Bronchial epithelial cell (primary cell): ENCODE measurements at regions not wholly inside any gene's neighbourhood (a gene's known extent, or its start where the extent isn't known, plus 50 kb on each side); places are given as distances from the start of the nearest gene placed in this dataset.

Experiments
- DNase-seq: peaks from one replicate; pipeline ENCODE4 v3.0.0-alpha.2; 2010; ENCODE audit warnings: low read depth
- FAIRE-seq: peaks from 2 replicates; lab custom pipeline; 2011; peaks lifted over from hg19 to GRCh38; lab: Jason Lieb, UNC
- H3K27me3 ChIP-seq: 2 replicates; pipeline ENCODE4 v1.5.1; 2011; ENCODE audit warnings: low read length; ENCODE audit not compliant: control insufficient read depth, insufficient read depth
- H3K36me3 ChIP-seq: 2 replicates; pipeline ENCODE4 v1.5.1; 2011; ENCODE audit warnings: low read length; ENCODE audit not compliant: control insufficient read depth, insufficient read depth
- H3K4me3 ChIP-seq: 2 replicates; pipeline ENCODE4 v1.5.1; 2011; ENCODE audit warnings: mild to moderate bottlenecking, low read depth, low read length, control low read depth
- CTCF ChIP-seq: IDR thresholded peaks from 2 replicates; pipeline ENCODE4 v1.5.1; 2011; ENCODE audit warnings: mild to moderate bottlenecking, moderate library complexity, low read length, control low read depth, inconsistent platforms; ENCODE audit not compliant: insufficient read depth, severe bottlenecking

GRCh38 chr10:44857363-44858016, 53.6 kb upstream of the TMEM72 start:
- H3K27me3 ChIP-seq, result no peaks in the 10 kb centered on the region
- peak; percentile 94 for TF ChIP-seq CTCF
- H3K4me3 ChIP-seq, result no peak overlapping the region
- DNase-seq, result peak; percentile 32
- no peak for FAIRE-seq
- no peaks in the 10 kb centered on the region for H3K36me3 ChIP-seq

DNA sequence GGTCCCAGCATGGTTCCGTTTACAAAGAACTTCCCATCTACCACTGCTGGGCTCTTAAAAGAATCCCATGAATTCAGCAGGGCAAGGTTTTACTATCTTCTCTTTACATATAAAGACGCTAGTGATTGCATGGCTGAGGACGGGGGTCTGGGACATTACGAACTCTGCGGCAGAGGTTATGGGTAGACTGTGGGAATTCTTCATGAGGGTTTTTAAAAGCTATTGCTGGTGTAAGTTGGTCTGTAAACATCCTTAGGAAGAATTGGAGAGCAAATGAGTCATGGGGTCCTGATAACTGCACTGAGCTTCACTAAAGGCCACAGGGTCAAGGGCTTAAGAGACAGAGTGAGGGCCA, 53.1 kb upstream of the TMEM72 start:
- H3K36me3 ChIP-seq, result no peaks in the 10 kb centered on the region
- no peak for TF ChIP-seq CTCF
- H3K27me3 ChIP-seq, result no peaks in the 10 kb centered on the region
- DNase-seq (no peak), FAIRE-seq (no peak)
- H3K4me3 ChIP-seq, result no peak overlapping the region

GRCh38 chr10:44858988-44859387, 52.1 kb upstream of the TMEM72 start:
- DNase-seq, result peak; percentile 23
- no peak for FAIRE-seq

GRCh38 chr10:44859546-44860285, 51.4 kb upstream of the TMEM72 start:
- no peak for TF ChIP-seq CTCF
- Histone ChIP-seq H3K36me3 (no peaks in the 10 kb centered on the region), H3K27me3 (no peaks in the 10 kb centered on the region), H3K4me3 (no peak overlapping the region)
- DNase-seq (no peak), FAIRE-seq (no peak)

More at GRCh38 chr10:44858988-44859387, 52.1 kb upstream of the TMEM72 start:
- Histone ChIP-seq H3K36me3 (no peaks in the 10 kb centered on the region), H3K4me3 (no peak overlapping the region), H3K27me3 (no peaks in the 10 kb centered on the region)
- TF ChIP-seq CTCF, result no peak

GRCh38 chr10:44860811-44861736, 50.1 kb upstream of the TMEM72 start:
- Histone ChIP-seq H3K27me3 (peaks cover 3% of the 10 kb centered on the region), H3K36me3 (no peaks in the 10 kb centered on the region), H3K4me3 (no peak overlapping the region)
- no peak for TF ChIP-seq CTCF
- no peak for DNase-seq
- no peak for FAIRE-seq
